ENCODE measurements at regions not wholly inside any gene's neighbourhood (a gene's known extent, or its start where the extent isn't known, plus 50 kb on each side); places are given as distances from the start of the nearest gene placed in this dataset.

DNA sequence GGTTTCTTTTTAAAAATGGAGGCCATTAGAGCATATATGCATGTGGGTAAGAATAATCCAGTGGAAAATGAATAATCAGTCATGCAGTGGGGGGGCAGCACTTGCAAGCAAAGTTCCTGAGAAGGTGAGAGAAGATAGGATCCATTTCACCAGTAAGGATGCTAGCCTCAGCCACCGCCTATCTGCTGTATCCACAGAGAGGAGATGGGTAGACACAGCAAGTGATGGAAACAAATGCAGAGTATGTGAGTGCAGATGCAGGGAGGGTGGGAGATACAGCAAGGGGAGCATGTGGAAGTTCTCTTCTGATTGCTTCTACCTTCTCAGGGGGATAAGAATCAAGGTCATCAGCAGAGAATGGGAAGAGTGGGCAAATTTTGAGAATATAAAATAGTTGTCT is 171.4 kb upstream of the PDE1C start:
- DNase-seq (ENCODE audit: low spot score) = no peak
- intact Hi-C loops (cut with micrococcal nuclease; ENCODE audit: unreplicated experiment) = no loop called here

GRCh38 chr7:32239764-32240163 is 169.6 kb upstream of the PDE1C start:
- Histone ChIP-seq H4K20me1 (ENCODE audit: insufficient read depth, low read length) (no peaks in the 10 kb centered on the region), H3K4me1 (ENCODE audit: insufficient read depth, low read length, poor library complexity, severe bottlenecking) (no peaks in the 10 kb centered on the region), H2AFZ (ENCODE audit: low read length) (no peak overlapping the region), H3K4me3 (ENCODE audit: low read depth, low read length, poor library complexity, severe bottlenecking) (no peak overlapping the region), H3K9me2 (ENCODE audit: insufficient read depth, low read length) (no peaks in the 10 kb centered on the region), H3K9me3 (ENCODE audit: low read length) (no peaks in the 10 kb centered on the region), H3K27ac (ENCODE audit: low read depth, low read length, poor library complexity, severe bottlenecking) (no peak overlapping the region), H3K36me3 (ENCODE audit: insufficient read depth, low read length) (no peaks in the 10 kb centered on the region), H3K79me2 (ENCODE audit: insufficient read depth, low read depth, low read length) (no peaks in the 10 kb centered on the region), H3K4me2 (ENCODE audit: low read length) (no peak overlapping the region)
- no TSS peak for BruUV-seq (replicated peaks)
- ChIA-PET POLR2A (interaction anchor here (0.9 kb wide), 1 partner anchor 27 kb away, joined by 3 read pairs; no protein-coding TSS in a partner anchor), CTCF (ENCODE audit: unreplicated experiment) (interaction anchor here (0.6 kb wide), 1 partner anchor 27 kb away, joined by 4 read pairs; no protein-coding TSS in a partner anchor)
- no peak for DNase-seq (ENCODE audit: low spot score)
- intact Hi-C loops (cut with micrococcal nuclease; ENCODE audit: unreplicated experiment) = no loop called here
- TF ChIP-seq EZH2phosphoT487 (IDR thresholded peaks at IDR 0.05; ENCODE audit: borderline replicate concordance, low read depth, low read length) (no peak), CTCF (conservative IDR thresholded peaks at IDR 0.05; ENCODE audit: low read length) (no peak)

More for the DNA sequence above, 171.4 kb upstream of the PDE1C start:
- H3K27ac ChIP-seq (ENCODE audit: low read depth, low read length, poor library complexity, severe bottlenecking) = no peak overlapping the region
- no peaks in the 10 kb centered on the region for H4K20me1 ChIP-seq (ENCODE audit: insufficient read depth, low read length)
- ChIA-PET CTCF (ENCODE audit: unreplicated experiment) (no interaction called here), POLR2A (no interaction called here)
- H3K79me2 ChIP-seq (ENCODE audit: insufficient read depth, low read depth, low read length) = no peaks in the 10 kb centered on the region
- no peaks in the 10 kb centered on the region for H3K4me1 ChIP-seq (ENCODE audit: insufficient read depth, low read length, poor library complexity, severe bottlenecking)
- BruUV-seq (replicated peaks) = no TSS peak
- no peaks in the 10 kb centered on the region for H3K36me3 ChIP-seq (ENCODE audit: insufficient read depth, low read length)
- H3K9me3 ChIP-seq (ENCODE audit: low read length) = no peaks in the 10 kb centered on the region
- TF ChIP-seq CTCF (conservative IDR thresholded peaks at IDR 0.05; ENCODE audit: low read length) (no peak), EZH2phosphoT487 (IDR thresholded peaks at IDR 0.05; ENCODE audit: borderline replicate concordance, low read depth, low read length) (no peak)
- no peak overlapping the region for H2AFZ ChIP-seq (ENCODE audit: low read length)
- H3K4me2 ChIP-seq (ENCODE audit: low read length) = no peak overlapping the region
- no peaks in the 10 kb centered on the region for H3K9me2 ChIP-seq (ENCODE audit: insufficient read depth, low read length)
- no peak overlapping the region for H3K4me3 ChIP-seq (ENCODE audit: low read depth, low read length, poor library complexity, severe bottlenecking)

GRCh38 chr7:32228601-32229000 is 158.4 kb upstream of the PDE1C start:
- H3K27ac ChIP-seq (ENCODE audit: low read depth, low read length, poor library complexity, severe bottlenecking) = no peak overlapping the region
- BruUV-seq (replicated peaks) = no TSS peak
- no peak for DNase-seq (ENCODE audit: low spot score)
- no peak overlapping the region for H2AFZ ChIP-seq (ENCODE audit: low read length)
- no peaks in the 10 kb centered on the region for H3K4me1 ChIP-seq (ENCODE audit: insufficient read depth, low read length, poor library complexity, severe bottlenecking)
- H3K4me3 ChIP-seq (ENCODE audit: low read depth, low read length, poor library complexity, severe bottlenecking) = no peak overlapping the region
- no peak overlapping the region for H3K4me2 ChIP-seq (ENCODE audit: low read length)
- TF ChIP-seq EZH2phosphoT487 (IDR thresholded peaks at IDR 0.05; ENCODE audit: borderline replicate concordance, low read depth, low read length) = no peak
- no peak for TF ChIP-seq CTCF (conservative IDR thresholded peaks at IDR 0.05; ENCODE audit: low read length)
- ChIA-PET CTCF (ENCODE audit: unreplicated experiment) (no interaction called here), POLR2A (no interaction called here)
- intact Hi-C loops (cut with micrococcal nuclease; ENCODE audit: unreplicated experiment) = no loop called here
- H4K20me1 ChIP-seq (ENCODE audit: insufficient read depth, low read length) = no peaks in the 10 kb centered on the region
- H3K36me3 ChIP-seq (ENCODE audit: insufficient read depth, low read length) = no peaks in the 10 kb centered on the region
- no peaks in the 10 kb centered on the region for H3K9me2 ChIP-seq (ENCODE audit: insufficient read depth, low read length)
- H3K9me3 ChIP-seq (ENCODE audit: low read length) = no peaks in the 10 kb centered on the region
- H3K79me2 ChIP-seq (ENCODE audit: insufficient read depth, low read depth, low read length) = no peaks in the 10 kb centered on the region
